Psoas muscle (tissue), 7 donors: ENCODE measurements at regions not wholly inside any gene's neighbourhood (a gene's known extent, or its start where the extent isn't known, plus 50 kb on each side); places are given as distances from the start of the nearest gene placed in this dataset.

Experiments
- ATAC-seq, 4 donors: fragments of 200-7000 bp; cut with Tn5 transposase; one replicate each; pipeline ENCODE4 v1.9.1; 2020; ENCODE audit warnings: moderate library complexity in 3 of 4, mild to moderate bottlenecking in 2 of 4
- DNase-seq, 2 donors: peaks; one replicate each; pipeline ENCODE4 v3.0.0-alpha.2; 2020
- H3K27ac ChIP-seq: fragments of 200-600 bp; one replicate; pipeline ENCODE4 v1.8.0; 2022
- H3K27me3 ChIP-seq, 3 donors: fragments of 200-600 bp in 1 of 3; one replicate each; pipeline versions ENCODE4 v1.6.1 to v1.8.0; 2013 to 2022; ENCODE audit warnings: low read length in 2 of 3, mild to moderate bottlenecking in 2 of 3, moderate library complexity in 1 of 3; ENCODE audit not compliant: insufficient read depth in 3 of 3
- H3K36me3 ChIP-seq, 2 donors: fragments of 200-600 bp in 1 of 2; one replicate each; pipeline versions ENCODE4 v1.6.1 to v1.8.0; 2013 to 2022; ENCODE audit warnings: low read depth in 1 of 2, mild to moderate bottlenecking in 1 of 2, moderate library complexity in 1 of 2; ENCODE audit not compliant: insufficient read depth in 1 of 2
- H3K4me1 ChIP-seq: fragments of 200-600 bp; one replicate; pipeline ENCODE4 v1.8.0; 2022
- H3K4me3 ChIP-seq: fragments of 200-600 bp; one replicate; pipeline ENCODE4 v1.8.0; 2022; ENCODE audit warnings: mild to moderate bottlenecking
- H3K9me3 ChIP-seq: fragments of 200-600 bp; one replicate; pipeline ENCODE4 v1.8.0; 2022
- WGBS, 3 donors: extraction: QIAGEN DNeasy Blood & Tissue Kit; methylation state at CpG; one replicate each; pipeline versions ENCODE4 v1.1.6 to v1.1.7; 2013; 5-methylcytosine and 5-hydroxymethylcytosine counted together
- intact Hi-C, 2 donors: fragments of 100-400 bp; cut with DNase I; formaldehyde crosslinking; loops; one replicate each; pipeline versions ENCODE4 v1.11.0 to v1.14.2; 2022
- TF ChIP-seq, protein P1 (sequence below): fragments of 200-600 bp; IDR thresholded peaks from one replicate; pipeline ENCODE4 v1.8.0; 2022; ENCODE audit warnings: antibody characterized with exemption
- donor health status: healthy with polysubstance abuse.
- donor health status: DM: no; HTN: no; CAD: no; lungs with moderate emphysema.
- donor health status: Bipolar disorder and iron deficiency.
- donor health status: healthy.
- donor health status: DM: yes; HTN: yes; CAD: no.
- donor health status: DM: no; HTN: no; CAD: no.
- donor health status: DM: yes; HTN: yes; CAD: no.

DNA sequence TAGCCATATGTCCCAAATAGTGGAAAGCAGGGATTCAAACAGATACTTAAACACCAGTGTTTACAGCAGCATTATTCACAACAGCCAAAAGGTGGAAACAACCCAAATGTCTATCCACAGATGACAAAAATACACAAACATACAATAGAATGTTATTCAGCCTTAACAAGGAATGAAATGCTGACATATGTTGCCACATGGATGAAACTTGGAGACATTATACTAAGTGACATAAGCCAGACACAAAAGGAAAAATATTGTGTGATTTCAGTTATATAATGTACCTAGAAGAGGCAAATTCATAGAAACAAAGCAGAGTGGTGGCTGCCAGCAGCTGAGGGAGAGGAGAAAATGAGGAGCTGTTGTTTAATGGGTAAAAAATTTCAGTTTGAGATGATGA is 533.9 kb upstream of the FZD8 start:
- Histone ChIP-seq H3K27me3 (no peaks in the 10 kb centered on the region), H3K36me3 (no peaks in the 10 kb centered on the region), H3K4me3 (no peak overlapping the region), H3K27ac (no peak overlapping the region), H3K4me1 (no peaks in the 10 kb centered on the region), H3K9me3 (no peaks in the 10 kb centered on the region)
- ATAC-seq (no peak), DNase-seq (no peak)
- TF ChIP-seq, protein P1, sequence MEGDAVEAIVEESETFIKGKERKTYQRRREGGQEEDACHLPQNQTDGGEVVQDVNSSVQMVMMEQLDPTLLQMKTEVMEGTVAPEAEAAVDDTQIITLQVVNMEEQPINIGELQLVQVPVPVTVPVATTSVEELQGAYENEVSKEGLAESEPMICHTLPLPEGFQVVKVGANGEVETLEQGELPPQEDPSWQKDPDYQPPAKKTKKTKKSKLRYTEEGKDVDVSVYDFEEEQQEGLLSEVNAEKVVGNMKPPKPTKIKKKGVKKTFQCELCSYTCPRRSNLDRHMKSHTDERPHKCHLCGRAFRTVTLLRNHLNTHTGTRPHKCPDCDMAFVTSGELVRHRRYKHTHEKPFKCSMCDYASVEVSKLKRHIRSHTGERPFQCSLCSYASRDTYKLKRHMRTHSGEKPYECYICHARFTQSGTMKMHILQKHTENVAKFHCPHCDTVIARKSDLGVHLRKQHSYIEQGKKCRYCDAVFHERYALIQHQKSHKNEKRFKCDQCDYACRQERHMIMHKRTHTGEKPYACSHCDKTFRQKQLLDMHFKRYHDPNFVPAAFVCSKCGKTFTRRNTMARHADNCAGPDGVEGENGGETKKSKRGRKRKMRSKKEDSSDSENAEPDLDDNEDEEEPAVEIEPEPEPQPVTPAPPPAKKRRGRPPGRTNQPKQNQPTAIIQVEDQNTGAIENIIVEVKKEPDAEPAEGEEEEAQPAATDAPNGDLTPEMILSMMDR = no peak
- intact Hi-C loops = loop anchor here in 1 of 2 donors (10.0 kb wide), 1 partner anchor 531 kb away; the partner anchor contains the start of gene FZD8

DNA sequence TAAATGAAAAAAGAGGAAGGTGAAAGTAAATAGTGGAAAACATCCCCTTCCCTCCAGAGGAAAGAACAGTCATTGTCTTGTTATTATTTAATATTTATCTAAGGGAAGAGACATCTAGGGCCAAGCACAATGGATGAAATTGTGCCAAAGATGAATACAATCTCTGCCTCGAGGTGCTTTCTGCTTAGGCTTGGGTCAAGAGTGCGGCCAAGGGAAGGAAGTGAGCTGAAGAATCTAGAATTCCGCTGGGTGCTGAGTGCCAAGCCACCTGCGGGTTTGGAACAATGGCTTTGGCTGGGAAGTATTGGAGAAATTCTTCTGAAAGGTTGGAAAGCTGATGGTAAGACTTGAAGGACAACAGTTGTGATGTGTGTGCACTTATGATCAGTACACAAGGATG is 531.3 kb upstream of the FZD8 start:
- TF ChIP-seq, protein P1 = no peak
- Histone ChIP-seq H3K4me3 (no peak overlapping the region), H3K36me3 (no peaks in the 10 kb centered on the region), H3K4me1 (no peaks in the 10 kb centered on the region), H3K9me3 (no peaks in the 10 kb centered on the region), H3K27me3 (no peaks in the 10 kb centered on the region), H3K27ac (no peak overlapping the region)
- intact Hi-C loops = loop anchor here in 1 of 2 donors (10.0 kb wide), 1 partner anchor 529 kb away; the partner anchor contains the start of gene FZD8
- DNase-seq (no peak), ATAC-seq (no peak)
- 15 to 50% (median 26%) methylated on average over 4 of the region's 4 CpGs for WGBS, 3 donors

DNA sequence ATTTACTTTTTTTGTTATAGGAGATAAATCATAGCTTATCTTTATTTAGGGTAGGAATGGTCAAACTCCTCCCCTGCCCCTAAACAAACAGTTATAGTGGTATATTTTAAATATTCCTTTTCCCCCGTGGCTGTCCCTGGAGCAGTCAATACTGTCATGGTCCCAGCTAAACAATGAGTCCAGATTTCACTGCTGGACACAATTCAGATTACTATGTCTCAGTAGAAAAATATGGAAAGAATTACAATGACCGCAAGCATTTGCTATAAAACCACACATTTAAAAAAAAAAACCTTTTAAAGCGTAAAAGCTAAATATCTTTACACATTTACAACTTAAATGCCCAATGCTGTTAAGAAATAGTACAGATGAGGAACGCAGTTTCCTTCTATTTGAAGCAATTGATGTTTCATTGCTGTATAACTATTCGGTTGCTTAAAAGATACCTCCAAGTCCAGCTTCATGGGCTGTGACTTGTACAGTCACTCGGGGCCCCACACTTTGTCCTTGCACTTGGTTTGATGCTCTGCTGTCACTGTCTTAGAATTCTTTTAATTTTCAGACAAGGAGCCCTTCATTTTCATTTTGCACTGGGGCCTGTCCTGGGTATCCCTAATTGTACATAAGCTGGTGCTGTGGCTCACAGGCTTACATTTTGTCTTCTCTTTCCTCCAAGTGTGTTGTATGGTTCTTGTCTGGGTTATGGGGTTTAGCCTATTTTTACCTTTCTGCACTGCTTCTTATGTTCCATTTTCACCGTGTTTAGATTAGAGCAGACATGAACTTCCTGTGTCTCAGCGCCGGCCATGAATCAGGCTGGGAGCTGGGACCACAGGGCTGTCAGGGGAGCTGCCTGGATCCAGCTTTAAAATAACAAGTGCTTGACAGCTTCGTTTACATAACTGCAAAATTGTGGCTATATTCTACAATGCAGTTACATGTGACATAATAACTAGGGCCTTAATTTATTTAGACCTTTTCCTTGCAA is 530.2 kb upstream of the FZD8 start:
- no peak for DNase-seq
- TF ChIP-seq, protein P1 = no peak
- H3K9me3 ChIP-seq = no peaks in the 10 kb centered on the region
- WGBS, 3 donors = 34 to 44% (median 42%) methylated on average over 10 of the region's 10 CpGs
- H3K4me3 ChIP-seq = no peak overlapping the region
- H3K27me3 ChIP-seq = no peaks in the 10 kb centered on the region
- H3K36me3 ChIP-seq = no peaks in the 10 kb centered on the region
- H3K27ac ChIP-seq = no peak overlapping the region
- intact Hi-C loops = loop anchor here in 1 of 2 donors (10.0 kb wide), 1 partner anchor 527 kb away; the partner anchor contains the start of gene FZD8
- H3K4me1 ChIP-seq = no peaks in the 10 kb centered on the region
- no peak for ATAC-seq

GRCh38 chr10:36171556-36171952 is 529.5 kb upstream of the FZD8 start:
- Histone ChIP-seq H3K36me3 (no peaks in the 10 kb centered on the region), H3K4me3 (no peak overlapping the region), H3K9me3 (no peaks in the 10 kb centered on the region), H3K4me1 (no peaks in the 10 kb centered on the region), H3K27me3 (no peaks in the 10 kb centered on the region), H3K27ac (no peak overlapping the region)
- intact Hi-C loops = loop anchor here in 1 of 2 donors (10.0 kb wide), 1 partner anchor 527 kb away; the partner anchor contains the start of gene FZD8
- TF ChIP-seq, protein P1 = no peak
- ATAC-seq = no peak
- 48 to 83% (median 78%) methylated on average over 1 of the region's 1 CpG for WGBS, 3 donors
- no peak for DNase-seq
